K562 (cell line): ENCODE measurements at regions not wholly inside any gene's neighbourhood (a gene's known extent, or its start where the extent isn't known, plus 50 kb on each side); places are given as distances from the start of the nearest gene placed in this dataset.
A peak's percentile ranks its signal among the peaks of the same experiment; 100 is the strongest.

Experiments
- CBX8 ChIP-seq: fragments of 200-600 bp; sonication (generic); IDR thresholded peaks from 2 replicates; pipeline ENCODE4 v1.6.1; 2012; ENCODE audit warnings: borderline replicate concordance, mixed run types, low read depth, mild to moderate bottlenecking, moderate library complexity, mixed read lengths, low read length, control low read depth, inconsistent platforms; ENCODE audit not compliant: poor library complexity, severe bottlenecking; ENCODE audit errors: extremely low read depth
- FOXP1 ChIP-seq: sonication (generic); formaldehyde crosslinking; IDR thresholded peaks from 2 replicates; pipeline ENCODE4 v1.8.0; 2022; ENCODE audit warnings: mild to moderate bottlenecking, missing genetic modification reagents
- GATAD2A ChIP-seq: fragments of 450-650 bp; IDR thresholded peaks from 2 replicates; pipeline ENCODE4 v1.6.1; 2017
- HNRNPH1 ChIP-seq: fragments of 200-400 bp; formaldehyde crosslinking; optimal IDR thresholded peaks from 2 replicates; pipeline ENCODE3; 2017; ENCODE audit warnings: low read depth, mild to moderate bottlenecking, low read length, moderate library complexity
- HSF4 ChIP-seq: fragments of 250-450 bp; sonication (Bioruptor Pico); IDR thresholded peaks from 2 replicates; pipeline ENCODE4 v2.1.2; 2022; ENCODE audit warnings: mild to moderate bottlenecking, moderate library complexity, borderline replicate concordance
- JUND ChIP-seq, 2 experiments: IDR thresholded peaks; 2 replicates in 1 of 2; 3 replicates in 1 of 2; pipeline ENCODE4 v1.6.1; 2011; ENCODE audit warnings: borderline replicate concordance in 2 of 2, low read depth in 2 of 2, low read length in 2 of 2, improper control_type of control experiment in 1 of 2, missing biosample characterization in 1 of 2, missing genetic modification characterization in 1 of 2, missing genetic modification reagents in 1 of 2
- KLF1 ChIP-seq: fragments of 450-650 bp; IDR thresholded peaks from 2 replicates; pipeline ENCODE4 v1.6.1; 2016; ENCODE audit warnings: missing genetic modification characterization, missing compliant biosample characterization
- MYBL2 ChIP-seq, 2 experiments: fragments of 450-650 bp in 1 of 2; sonication (generic) in 1 of 2; formaldehyde crosslinking in 1 of 2; IDR thresholded peaks; 2 replicates each; pipeline versions ENCODE4 v1.6.1 to v1.8.1; 2017 to 2022; ENCODE audit warnings: borderline replicate concordance in 1 of 2, inconsistent platforms in 1 of 2, low read depth in 1 of 2, mild to moderate bottlenecking in 1 of 2, missing genetic modification reagents in 1 of 2, moderate library complexity in 1 of 2
- MYC ChIP-seq, 2 experiments: fragments of 250-450 bp in 1 of 2; sonication (Bioruptor Pico) in 1 of 2; IDR thresholded peaks; 2 replicates each; pipeline versions ENCODE4 v1.5.1 to v1.6.1; 2012 to 2021; ENCODE audit warnings: low read depth in 2 of 2, borderline replicate concordance in 1 of 2, improper control_type of control experiment in 1 of 2, low read length in 1 of 2, mild to moderate bottlenecking in 1 of 2, moderate library complexity in 1 of 2
- POLR2G ChIP-seq: fragments of 200-400 bp; formaldehyde crosslinking; IDR thresholded peaks from 2 replicates; pipeline ENCODE4 v1.6.1; 2017; ENCODE audit warnings: low read depth, mild to moderate bottlenecking, antibody characterized with exemption, low read length, moderate library complexity
- RBBP5 ChIP-seq: fragments of 200-600 bp; sonication (generic); IDR thresholded peaks from 2 replicates; pipeline ENCODE4 v1.6.1; 2012; ENCODE audit warnings: borderline replicate concordance, mild to moderate bottlenecking, low read length, control low read depth, inconsistent platforms; ENCODE audit not compliant: insufficient read depth, poor library complexity, severe bottlenecking
- RBFOX2 ChIP-seq: fragments of 200-400 bp; formaldehyde crosslinking; IDR thresholded peaks from 2 replicates; pipeline ENCODE4 v1.6.1; 2017; ENCODE audit warnings: low read depth, mild to moderate bottlenecking, low read length, moderate library complexity
- RHOXF2B ChIP-seq: fragments of 250-450 bp; sonication (Bioruptor Pico); conservative IDR thresholded peaks from 2 replicates; pipeline ENCODE4 v1.5.1; 2021
- SMARCA4 ChIP-seq: fragments of 450-650 bp; IDR thresholded peaks from 2 replicates; pipeline ENCODE4 v1.6.1; 2016
- ZBTB7A ChIP-seq: IDR thresholded peaks from 2 replicates; pipeline ENCODE4 v1.6.1; 2011; ENCODE audit warnings: low read depth, mild to moderate bottlenecking, low read length, moderate library complexity, borderline replicate concordance; ENCODE audit not compliant: control insufficient read depth
- ZFPM2 ChIP-seq: fragments of 250-450 bp; sonication (Bioruptor Pico); IDR thresholded peaks from 2 replicates; pipeline ENCODE4 v1.5.1; 2022; ENCODE audit warnings: mild to moderate bottlenecking
- TF ChIP-seq, protein P1 (sequence below): IDR thresholded peaks from 3 replicates; pipeline ENCODE4 v1.6.1; 2011; ENCODE audit warnings: borderline replicate concordance, mild to moderate bottlenecking; ENCODE audit not compliant: insufficient read length, insufficient read depth
- TF ChIP-seq, protein P2 (sequence below): fragments of 450-650 bp; IDR thresholded peaks from 2 replicates; pipeline ENCODE4 v1.7.1; 2018; ENCODE audit warnings: mild to moderate bottlenecking, low read depth; ENCODE audit not compliant: partially characterized antibody
- TF ChIP-seq, protein P3 (sequence below): fragments of 200-800 bp; sonication (Bioruptor generic); IDR thresholded peaks from 2 replicates; pipeline ENCODE4 v1.6.1; 2017; ENCODE audit warnings: missing genetic modification characterization, missing compliant biosample characterization

DNA sequence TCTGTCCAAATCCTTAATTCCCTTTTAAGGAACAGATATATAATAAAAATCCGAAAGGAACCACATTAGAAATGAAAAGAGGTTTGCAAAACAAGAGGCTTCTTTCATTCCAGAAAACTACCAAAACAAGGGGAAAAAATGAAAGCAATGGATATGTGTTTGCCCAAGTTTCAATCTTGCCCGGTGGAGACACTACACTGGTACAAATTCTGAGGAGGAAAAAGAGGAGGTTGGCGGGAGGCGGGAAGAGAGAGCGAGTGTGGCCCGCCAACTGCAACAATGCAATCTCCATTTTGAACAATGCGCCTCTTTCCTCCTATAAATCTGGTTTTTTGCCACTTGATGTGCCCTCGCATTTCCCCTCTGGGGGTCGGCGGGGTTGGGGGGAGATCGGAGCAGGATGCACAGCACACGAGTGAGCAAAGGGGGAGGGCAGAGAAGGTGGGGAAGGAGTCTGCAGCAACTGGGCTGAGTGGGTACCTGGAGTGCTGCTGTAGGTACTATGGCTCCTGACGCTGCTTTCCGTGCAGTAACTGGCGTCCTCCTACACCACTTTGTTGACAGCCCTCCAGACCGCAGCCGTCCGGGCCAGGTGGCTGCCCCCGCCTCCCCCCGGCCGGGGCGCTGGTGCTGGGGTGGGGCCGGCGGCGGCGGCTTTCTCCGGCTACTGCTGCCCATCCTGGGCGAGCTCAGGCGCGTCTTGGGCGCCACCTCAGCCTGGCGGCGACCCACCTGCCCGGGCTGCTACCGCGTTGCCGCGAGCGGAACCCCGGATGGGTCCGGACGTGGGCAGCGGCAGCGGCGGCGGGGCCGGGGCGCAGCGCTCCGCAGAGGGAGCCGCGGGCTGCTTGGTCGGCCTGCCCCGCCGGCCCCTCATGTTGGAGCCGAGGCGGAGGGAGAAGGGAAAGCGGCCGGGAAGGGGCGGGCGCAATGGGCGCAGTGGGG is 93.8 kb upstream of the PLEKHM1 start (continued):
- no peak for TF ChIP-seq HNRNPH1
- TF ChIP-seq MYBL2 (IDR thresholded peaks at IDR 0.05; ENCODE audit: low read depth), result no peak
- no peak for TF ChIP-seq MYBL2 (CRISPR knock-in tag; IDR thresholded peaks at IDR 0.05; ENCODE audit: borderline replicate concordance)
- TF ChIP-seq, protein P1, sequence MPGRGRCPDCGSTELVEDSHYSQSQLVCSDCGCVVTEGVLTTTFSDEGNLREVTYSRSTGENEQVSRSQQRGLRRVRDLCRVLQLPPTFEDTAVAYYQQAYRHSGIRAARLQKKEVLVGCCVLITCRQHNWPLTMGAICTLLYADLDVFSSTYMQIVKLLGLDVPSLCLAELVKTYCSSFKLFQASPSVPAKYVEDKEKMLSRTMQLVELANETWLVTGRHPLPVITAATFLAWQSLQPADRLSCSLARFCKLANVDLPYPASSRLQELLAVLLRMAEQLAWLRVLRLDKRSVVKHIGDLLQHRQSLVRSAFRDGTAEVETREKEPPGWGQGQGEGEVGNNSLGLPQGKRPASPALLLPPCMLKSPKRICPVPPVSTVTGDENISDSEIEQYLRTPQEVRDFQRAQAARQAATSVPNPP, result no peak
- TF ChIP-seq HSF4 (CRISPR knock-in tag), result no peak
- peak; percentile 23; the same call in 1 of the 2 replicates for TF ChIP-seq JUND (IDR thresholded peaks at IDR 0.05; ENCODE audit: borderline replicate concordance, low read depth, low read length)
- TF ChIP-seq JUND (tag; IDR thresholded peaks at IDR 0.05; ENCODE audit: borderline replicate concordance, low read depth, low read length), result no peak
- peak; percentile 55 for TF ChIP-seq RBBP5
- TF ChIP-seq ZBTB7A, result peak; percentile 74; the same call in 1 of the 2 replicates
- TF ChIP-seq ZFPM2, result no peak
- TF ChIP-seq GATAD2A, result 0 out of 2 replicates have a peak, but pooled peaks have one; percentile 46
- TF ChIP-seq, protein P2, sequence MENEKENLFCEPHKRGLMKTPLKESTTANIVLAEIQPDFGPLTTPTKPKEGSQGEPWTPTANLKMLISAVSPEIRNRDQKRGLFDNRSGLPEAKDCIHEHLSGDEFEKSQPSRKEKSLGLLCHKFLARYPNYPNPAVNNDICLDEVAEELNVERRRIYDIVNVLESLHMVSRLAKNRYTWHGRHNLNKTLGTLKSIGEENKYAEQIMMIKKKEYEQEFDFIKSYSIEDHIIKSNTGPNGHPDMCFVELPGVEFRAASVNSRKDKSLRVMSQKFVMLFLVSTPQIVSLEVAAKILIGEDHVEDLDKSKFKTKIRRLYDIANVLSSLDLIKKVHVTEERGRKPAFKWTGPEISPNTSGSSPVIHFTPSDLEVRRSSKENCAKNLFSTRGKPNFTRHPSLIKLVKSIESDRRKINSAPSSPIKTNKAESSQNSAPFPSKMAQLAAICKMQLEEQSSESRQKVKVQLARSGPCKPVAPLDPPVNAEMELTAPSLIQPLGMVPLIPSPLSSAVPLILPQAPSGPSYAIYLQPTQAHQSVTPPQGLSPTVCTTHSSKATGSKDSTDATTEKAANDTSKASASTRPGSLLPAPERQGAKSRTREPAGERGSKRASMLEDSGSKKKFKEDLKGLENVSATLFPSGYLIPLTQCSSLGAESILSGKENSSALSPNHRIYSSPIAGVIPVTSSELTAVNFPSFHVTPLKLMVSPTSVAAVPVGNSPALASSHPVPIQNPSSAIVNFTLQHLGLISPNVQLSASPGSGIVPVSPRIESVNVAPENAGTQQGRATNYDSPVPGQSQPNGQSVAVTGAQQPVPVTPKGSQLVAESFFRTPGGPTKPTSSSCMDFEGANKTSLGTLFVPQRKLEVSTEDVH, result peak; percentile 13
- peak; percentile 76 for TF ChIP-seq RBFOX2
- TF ChIP-seq FOXP1 (CRISPR knock-in tag), result peak; percentile 45; the same call in 1 of the 2 replicates
- peak; percentile 79 for TF ChIP-seq POLR2G
- 0 out of 2 replicates have a peak, but pooled peaks have one; percentile 30 for TF ChIP-seq SMARCA4
- TF ChIP-seq KLF1 (tag), result 0 out of 2 replicates have a peak, but pooled peaks have one; percentile 46
- peak; percentile 97 for TF ChIP-seq CBX8
- TF ChIP-seq MYC (IDR thresholded peaks at IDR 0.05; ENCODE audit: low read depth, low read length), result peak; percentile 38
- no peak for TF ChIP-seq MYC (CRISPR knock-in tag; IDR thresholded peaks at IDR 0.05; ENCODE audit: borderline replicate concordance, low read depth)
- TF ChIP-seq RHOXF2B, result 0 out of 2 replicates have a peak, but pooled peaks have one; percentile 36
- TF ChIP-seq, protein P3, sequence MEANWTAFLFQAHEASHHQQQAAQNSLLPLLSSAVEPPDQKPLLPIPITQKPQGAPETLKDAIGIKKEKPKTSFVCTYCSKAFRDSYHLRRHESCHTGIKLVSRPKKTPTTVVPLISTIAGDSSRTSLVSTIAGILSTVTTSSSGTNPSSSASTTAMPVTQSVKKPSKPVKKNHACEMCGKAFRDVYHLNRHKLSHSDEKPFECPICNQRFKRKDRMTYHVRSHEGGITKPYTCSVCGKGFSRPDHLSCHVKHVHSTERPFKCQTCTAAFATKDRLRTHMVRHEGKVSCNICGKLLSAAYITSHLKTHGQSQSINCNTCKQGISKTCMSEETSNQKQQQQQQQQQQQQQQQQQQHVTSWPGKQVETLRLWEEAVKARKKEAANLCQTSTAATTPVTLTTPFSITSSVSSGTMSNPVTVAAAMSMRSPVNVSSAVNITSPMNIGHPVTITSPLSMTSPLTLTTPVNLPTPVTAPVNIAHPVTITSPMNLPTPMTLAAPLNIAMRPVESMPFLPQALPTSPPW, result peak; percentile 88
